CD4-positive, alpha-beta T cell treated with Interleukin-4 for 1 hour (primary cell): ENCODE measurements at regions not wholly inside any gene's neighbourhood (a gene's known extent, or its start where the extent isn't known, plus 50 kb on each side); places are given as distances from the start of the nearest gene placed in this dataset.

Experiments used
- DNase-seq, 2 donors: peaks; one replicate each; pipeline ENCODE4 v3.0.0-alpha.2; 2020 to 2022

GRCh38 chr6:22673474-22673873 lies 104.1 kb downstream of the HDGFL1 start:
- no peak for DNase-seq

GRCh38 chr6:22680950-22681349 lies 111.6 kb downstream of the HDGFL1 start:
- DNase-seq, result no peak

- DNase-seq, result no peak
Observed at GRCh38 chr6:22681761-22682160, 112.4 kb downstream of the HDGFL1 start.

- no peak for DNase-seq
Observed at GRCh38 chr6:22682979-22683378, 113.6 kb downstream of the HDGFL1 start.

- no peak for DNase-seq
Observed at GRCh38 chr6:22690446-22690845, 121.1 kb downstream of the HDGFL1 start.

- no peak for DNase-seq
Observed at GRCh38 chr6:22694092-22694724, 124.8 kb downstream of the HDGFL1 start.

- no peak for DNase-seq
Observed at GRCh38 chr6:22696481-22696880, 127.1 kb downstream of the HDGFL1 start.

GRCh38 chr6:22697306-22697705 lies 127.9 kb downstream of the HDGFL1 start:
- no peak for DNase-seq

- no peak for DNase-seq
Observed at GRCh38 chr6:22699151-22699550, 129.8 kb downstream of the HDGFL1 start.

- no peak for DNase-seq
Observed at GRCh38 chr6:22706651-22707050, 137.3 kb downstream of the HDGFL1 start.

GRCh38 chr6:22708469-22708868 lies 139.1 kb downstream of the HDGFL1 start:
- no peak for DNase-seq

GRCh38 chr6:22709803-22710202 lies 140.4 kb downstream of the HDGFL1 start:
- no peak for DNase-seq

GRCh38 chr6:22716721-22717120 lies 147.4 kb downstream of the HDGFL1 start:
- DNase-seq, result no peak

GRCh38 chr6:22717915-22718314 lies 148.5 kb downstream of the HDGFL1 start:
- no peak for DNase-seq

- no peak for DNase-seq
Observed at GRCh38 chr6:22722913-22723312, 153.5 kb downstream of the HDGFL1 start.

GRCh38 chr6:22726966-22727365 lies 157.6 kb downstream of the HDGFL1 start:
- no peak for DNase-seq

GRCh38 chr6:22727710-22728109 lies 158.3 kb downstream of the HDGFL1 start:
- no peak for DNase-seq

- DNase-seq, result no peak
Observed at GRCh38 chr6:22732176-22732970, 163.0 kb downstream of the HDGFL1 start.

GRCh38 chr6:22736740-22737139 lies 167.4 kb downstream of the HDGFL1 start:
- DNase-seq, result no peak

GRCh38 chr6:22737331-22737730 lies 168.0 kb downstream of the HDGFL1 start:
- no peak for DNase-seq

- DNase-seq, result no peak
Observed at GRCh38 chr6:22738194-22738593, 168.8 kb downstream of the HDGFL1 start.

- no peak for DNase-seq
Observed at GRCh38 chr6:22747571-22747970, 178.2 kb downstream of the HDGFL1 start.

- DNase-seq, result no peak
Observed at GRCh38 chr6:22748681-22749080, 179.3 kb downstream of the HDGFL1 start.

- no peak for DNase-seq
Observed at GRCh38 chr6:22749696-22750095, 180.3 kb downstream of the HDGFL1 start.

- DNase-seq, result no peak
Observed at GRCh38 chr6:22751223-22751622, 181.9 kb downstream of the HDGFL1 start.
